NCI-H748 treated with DMSO at 0.1 percent for 48 hours (cell line): ENCODE measurements at regions not wholly inside any gene's neighbourhood (a gene's known extent, or its start where the extent isn't known, plus 50 kb on each side); places are given as distances from the start of the nearest gene placed in this dataset.

ENCODE experiments used
- DNase-seq: peaks from one replicate; lab custom pipeline; 2025; lab: John Stamatoyannopoulos, UW

DNA sequence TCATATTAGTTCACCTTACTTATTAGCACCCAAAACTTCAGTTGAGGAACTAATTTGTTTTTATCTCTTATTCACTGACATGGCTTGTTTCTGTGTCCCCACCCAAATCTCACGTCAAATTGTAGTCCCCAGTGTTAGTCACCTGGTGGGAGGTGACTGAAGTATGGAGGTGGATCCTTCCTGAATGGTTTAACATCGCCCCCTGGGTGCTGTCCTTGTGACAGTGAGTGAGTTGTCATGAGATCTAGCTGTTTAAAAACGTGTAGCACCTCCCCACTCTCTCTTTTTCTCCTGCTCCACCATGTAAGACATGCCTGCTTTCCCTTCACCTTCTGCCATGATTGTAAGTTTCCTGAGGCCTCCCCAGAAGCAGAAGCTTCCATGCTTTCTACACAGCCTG, 75.0 kb upstream of the HECTD2 start:
- no peak for DNase-seq

DNA sequence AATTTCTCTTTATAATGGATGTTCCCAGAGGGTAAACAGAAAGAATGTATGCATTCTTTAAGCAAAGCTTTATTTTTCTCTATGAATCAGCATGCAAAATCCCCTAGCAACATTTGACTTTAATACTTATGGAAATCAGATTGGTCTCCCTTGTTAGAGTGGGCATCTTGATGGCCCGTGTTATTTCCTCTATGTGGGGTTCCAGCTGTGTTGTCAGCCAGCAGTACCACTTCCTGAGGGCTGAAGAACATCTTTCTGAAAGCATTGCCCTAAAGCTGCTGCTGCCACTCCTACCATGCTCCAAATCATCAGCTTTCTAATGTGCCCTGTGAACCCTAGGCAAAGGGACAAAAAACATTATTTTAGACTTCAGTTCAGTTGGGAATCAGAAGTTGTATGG, 70.4 kb upstream of the HECTD2 start:
- DNase-seq = no peak

DNA sequence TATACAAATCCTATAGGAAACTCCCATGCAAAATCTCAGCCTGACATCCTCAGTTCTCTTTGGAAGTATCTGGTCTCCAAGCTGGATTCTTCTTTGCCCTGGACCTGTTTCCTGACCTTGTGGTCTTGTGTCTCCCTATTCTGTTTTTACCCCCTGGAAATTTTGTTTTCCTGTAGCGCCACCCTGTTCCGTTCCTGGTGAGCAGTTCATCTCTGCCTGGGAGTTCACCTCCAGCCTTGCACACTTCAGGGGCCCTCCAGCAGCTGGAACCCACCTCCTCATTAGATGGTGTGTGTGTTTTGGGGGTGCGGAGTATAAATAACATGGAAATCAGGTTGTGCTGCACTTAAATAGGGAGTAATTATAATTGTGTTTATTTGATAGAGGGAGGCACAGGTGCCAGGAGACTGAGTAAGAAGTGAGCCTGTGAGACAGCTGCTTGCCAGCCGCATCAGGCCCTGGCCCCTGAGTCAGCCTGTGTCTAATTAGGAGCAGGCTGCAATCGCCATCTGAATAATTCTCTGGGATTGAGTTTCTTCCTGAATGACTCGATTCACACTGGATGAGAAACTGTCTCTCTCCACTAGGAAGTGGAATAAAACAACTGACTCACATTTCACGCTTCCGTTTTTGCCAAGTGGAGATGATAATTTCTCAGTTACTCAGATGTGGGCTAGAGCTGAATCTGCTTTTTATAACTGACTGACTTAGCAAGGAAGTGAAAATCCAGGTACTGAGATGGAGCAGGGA, 69.4 kb upstream of the HECTD2 start:
- DNase-seq = peak; percentile 12

DNA sequence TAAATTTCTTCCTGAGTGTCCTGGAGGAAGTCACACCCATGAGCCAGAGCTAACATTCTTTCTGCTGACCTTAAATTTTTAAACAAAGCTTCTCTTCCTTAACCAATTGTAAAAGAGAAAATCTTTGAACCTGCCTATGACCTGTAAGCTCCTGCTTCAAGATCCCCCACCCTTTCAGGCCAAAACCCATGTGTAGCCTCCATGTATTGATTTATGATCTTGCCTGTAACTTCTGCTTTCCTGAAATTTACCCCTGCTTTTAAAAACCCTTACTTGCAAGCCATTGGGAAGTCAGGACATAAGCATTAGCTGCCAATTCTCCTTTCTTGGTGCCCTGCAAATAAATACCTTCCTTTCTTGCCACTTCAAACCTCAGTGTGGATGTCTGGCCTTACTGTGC, 68.5 kb upstream of the HECTD2 start:
- DNase-seq = no peak

DNA sequence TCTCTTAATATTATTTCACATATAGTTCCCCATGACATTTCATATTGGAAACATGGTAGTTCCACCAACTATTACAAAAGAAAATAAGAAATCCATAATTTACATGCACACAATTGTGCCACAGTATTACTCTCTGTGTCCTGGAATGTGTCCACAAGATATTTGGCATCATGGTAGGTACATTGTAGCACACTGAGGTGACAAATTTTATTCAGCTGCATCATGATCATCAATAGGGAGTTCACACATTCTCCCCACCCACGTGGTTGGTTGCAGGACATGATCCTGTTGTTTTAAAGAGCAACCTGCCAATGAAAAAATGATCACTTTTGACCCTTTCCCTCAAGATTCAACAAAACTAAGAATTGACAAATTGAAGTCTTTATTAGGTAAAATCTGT, 67.1 kb upstream of the HECTD2 start:
- DNase-seq = no peak

DNA sequence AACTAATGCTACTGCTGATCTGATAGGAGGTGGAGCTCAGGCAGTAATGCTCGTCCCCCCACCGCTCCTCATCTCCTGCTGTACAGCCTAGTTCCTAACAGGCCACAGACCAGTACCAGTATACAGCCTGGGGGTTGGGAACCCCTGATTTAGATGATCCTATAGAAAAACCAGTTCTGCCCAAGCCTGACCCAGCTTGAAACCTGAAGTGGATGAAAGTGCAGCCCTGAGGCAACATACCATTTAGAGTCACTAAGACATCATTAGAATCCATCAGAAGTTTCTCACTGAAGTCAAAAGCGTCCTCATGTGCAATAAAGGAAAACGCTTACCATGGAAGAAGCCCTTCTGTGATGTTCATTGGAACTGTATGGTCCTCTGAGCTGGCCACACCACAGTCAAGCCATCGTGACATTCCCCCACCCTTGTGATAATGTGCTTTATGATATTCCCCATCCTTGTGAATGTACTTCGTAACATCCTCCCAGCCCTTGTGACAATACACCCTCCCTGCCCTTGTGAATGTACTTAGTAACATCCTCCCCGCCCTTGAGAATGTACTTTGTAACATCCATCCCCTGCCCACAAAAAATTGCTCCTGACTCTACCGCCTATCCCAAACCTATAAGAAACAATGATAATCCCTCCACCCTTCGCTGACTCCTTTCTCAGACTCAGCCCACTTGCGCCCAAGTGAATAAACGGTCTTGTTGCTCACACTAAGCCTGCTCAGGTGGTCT, 65.9 kb upstream of the HECTD2 start:
- DNase-seq = no peak

DNA sequence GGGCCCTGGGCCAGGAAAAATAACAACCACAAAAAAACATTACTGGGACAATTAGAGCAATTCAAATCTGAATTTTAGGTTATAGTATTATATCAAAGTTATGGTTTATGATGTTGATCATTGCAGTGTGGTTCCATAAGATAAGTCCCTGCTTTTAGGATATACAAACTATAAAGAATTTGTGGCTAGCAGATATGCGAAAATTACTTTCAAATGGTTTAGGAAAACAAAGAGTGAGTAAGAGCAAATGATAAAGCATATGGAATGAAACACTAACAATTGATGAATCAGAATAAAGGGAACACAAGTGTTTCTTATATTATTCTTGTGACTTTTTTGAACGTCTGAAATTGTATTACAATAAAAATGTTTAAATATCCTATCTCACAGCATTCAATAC, 64.4 kb upstream of the HECTD2 start:
- DNase-seq = no peak

DNA sequence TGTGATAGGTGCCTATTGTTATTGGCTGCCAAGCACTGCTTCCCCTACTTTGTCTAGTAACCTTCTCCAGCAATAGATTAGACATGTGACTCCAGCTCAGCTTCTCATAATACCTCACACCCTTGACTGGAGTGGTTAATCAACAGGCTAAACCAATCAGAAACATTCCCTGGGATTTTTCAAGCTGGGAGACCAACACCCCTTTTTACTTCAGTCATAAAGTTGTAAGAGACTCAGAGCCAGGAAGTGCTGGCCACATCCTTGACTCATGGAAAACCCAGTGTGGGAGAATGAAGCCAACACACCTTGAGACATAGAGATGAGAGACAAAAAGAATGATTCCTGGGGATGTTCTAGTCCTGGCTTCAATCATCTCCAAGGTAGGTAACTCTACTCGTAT, 62.6 kb upstream of the HECTD2 start:
- DNase-seq = no peak

DNA sequence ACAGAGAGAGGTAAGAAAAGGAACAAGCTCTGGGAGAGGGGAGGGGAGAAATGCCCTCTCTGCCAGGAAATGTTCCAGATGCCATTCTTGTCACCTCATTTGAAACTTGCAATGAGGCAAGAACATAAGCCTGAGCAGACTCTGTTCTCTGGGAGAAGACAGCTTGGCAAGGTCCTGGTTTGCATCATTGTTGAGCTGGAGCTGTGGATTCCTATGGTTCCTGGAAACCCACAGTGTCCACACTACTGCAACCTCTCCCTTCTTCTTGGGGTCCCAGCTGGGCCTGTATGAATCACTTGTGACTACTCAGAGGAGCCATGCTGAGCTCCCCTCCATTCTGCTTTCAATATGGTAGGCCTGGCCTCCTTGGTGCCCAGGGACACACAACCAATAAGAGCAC, 60.8 kb upstream of the HECTD2 start:
- DNase-seq = no peak

DNA sequence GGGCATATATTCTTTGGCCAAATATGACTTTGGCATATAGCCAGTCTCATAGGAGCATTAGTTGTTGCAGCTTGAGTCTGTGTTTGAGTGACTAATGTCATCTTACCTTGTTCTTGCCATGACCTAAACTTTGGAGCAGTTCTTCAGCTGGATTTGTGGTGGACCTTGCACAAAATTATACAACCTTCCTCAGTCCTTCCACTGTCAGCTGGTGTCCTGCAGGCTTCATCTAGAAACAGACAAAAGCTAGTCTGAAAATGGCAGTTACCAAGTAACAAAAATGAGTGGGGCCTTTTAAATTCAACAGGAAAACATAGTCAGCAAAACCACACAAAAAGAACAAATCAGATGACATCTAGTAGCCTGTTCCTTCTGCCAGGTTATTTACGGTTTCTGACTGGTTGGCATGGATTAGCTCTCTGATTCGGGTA, 59.5 kb upstream of the HECTD2 start:
- DNase-seq = no peak

DNA sequence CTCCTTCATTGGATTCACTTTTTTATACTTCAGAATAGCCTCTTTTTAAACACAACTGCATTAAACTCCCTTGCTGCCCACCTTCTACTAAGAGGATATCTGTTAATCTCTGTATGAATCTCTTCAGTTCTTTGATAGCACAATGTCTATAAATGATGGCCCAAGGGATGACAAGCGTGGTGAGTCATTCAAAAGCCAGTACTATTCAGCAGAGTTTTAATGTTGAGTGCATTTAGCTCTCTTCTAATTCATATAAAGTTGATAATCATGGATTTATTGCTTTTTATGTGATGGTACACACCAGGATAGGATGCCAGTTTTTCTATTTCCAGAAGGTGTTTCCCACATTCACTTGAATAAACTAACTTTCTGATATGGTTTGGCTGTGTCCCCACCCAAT, 57.4 kb upstream of the HECTD2 start:
- no peak for DNase-seq

DNA sequence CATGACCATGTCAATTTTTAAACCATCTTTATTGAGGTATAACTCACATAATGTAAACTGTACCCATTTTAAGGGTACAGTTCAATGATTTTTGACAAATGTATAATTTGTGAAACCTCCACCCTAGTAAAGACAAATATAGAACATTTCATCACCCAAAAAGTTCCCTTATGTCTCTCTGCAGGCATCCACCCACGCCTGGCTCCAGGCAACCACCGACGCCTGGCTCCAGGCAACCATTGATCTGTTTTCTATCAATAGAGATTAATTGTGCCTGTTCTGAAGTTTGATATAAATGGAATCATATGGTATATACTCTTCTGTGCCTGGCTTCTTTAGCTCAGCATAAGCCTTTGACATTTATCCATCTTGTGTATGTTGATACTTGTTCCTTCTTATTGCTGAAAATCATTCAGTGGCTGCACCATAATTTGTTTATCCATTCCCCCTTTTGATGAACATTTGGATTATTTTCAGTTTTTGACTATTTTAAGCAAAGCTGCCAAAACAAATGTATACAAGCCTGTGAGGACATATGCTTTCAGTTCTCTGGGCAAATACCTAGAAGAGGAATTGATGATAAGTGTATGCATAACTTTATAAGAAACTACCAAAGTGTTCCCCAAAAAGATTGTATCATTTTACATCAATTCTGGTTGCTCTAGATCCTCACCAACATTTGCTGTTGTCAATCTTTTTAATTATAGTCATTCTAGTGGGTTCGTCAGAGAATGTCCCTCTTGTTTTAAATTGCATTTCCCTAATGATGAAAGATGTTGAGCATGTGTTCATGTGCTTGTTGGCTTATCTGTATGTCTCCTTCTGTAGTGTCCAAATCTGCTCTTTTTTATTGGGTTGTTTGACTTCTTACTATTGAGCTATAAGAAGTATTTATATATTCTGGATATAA, 55.7 kb upstream of the HECTD2 start:
- no peak for DNase-seq

DNA sequence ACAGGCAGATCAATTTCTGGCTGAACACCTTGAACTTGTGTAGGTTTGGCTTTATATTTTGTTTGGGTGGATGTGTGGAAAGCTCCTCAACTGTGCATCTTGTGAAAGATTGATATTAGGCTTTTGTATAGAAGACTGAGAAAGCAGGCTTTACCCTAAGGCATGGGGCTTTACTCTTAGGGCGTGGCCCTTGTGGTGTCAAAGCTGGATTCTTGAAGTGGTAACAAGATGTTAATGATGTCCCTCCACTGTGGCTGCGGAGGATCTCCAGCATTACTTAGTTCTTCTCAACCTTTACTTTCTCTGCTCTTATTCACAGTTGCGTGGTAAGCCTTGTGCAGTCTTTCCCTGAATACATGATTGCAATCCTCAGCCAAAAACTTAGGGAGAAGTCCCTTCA, 54.1 kb upstream of the HECTD2 start:
- no peak for DNase-seq

DNA sequence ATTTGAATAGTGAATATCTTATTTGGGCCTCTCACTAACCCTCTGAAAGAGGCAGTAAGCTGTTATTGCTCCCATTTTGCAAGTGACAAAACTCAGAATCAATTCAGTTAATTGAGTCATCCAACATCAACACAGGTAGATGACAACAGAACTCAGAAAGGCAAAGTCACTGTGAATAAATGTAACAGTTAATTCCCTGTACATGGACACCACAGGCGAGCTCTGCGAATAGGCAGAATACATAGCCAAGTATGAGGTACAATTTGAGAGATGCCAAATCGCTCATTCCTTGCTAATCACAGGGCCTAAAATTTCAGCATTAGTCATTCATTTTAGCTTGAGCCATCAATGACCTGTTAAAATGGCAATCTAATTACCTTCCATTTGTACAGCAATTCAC, 52.6 kb upstream of the HECTD2 start:
- no peak for DNase-seq
